ENCODE measurements at regions not wholly inside any gene's neighbourhood (a gene's known extent, or its start where the extent isn't known, plus 50 kb on each side); places are given as distances from the start of the nearest gene placed in this dataset.

GRCh38 chr1:221241157-221241556, 361.9 kb downstream of the HLX start (continued):
- TF ChIP-seq JDP2 (CRISPR knock-in tag; IDR thresholded peaks at IDR 0.05; ENCODE audit: borderline replicate concordance) (no peak), PHF8 (CRISPR knock-in tag; IDR thresholded peaks at IDR 0.05) (no peak), NPAS2 (CRISPR knock-in tag; IDR thresholded peaks at IDR 0.05; ENCODE audit: borderline replicate concordance) (no peak), EHMT2 (IDR thresholded peaks at IDR 0.05; ENCODE audit: borderline replicate concordance, low read depth, low read length) (no peak), PTBP1 (IDR thresholded peaks at IDR 0.05; ENCODE audit: low read depth, low read length, poor library complexity, severe bottlenecking) (no peak), YEATS2 (CRISPR knock-in tag; IDR thresholded peaks at IDR 0.05; ENCODE audit: borderline replicate concordance) (no peak), ZBTB38 (CRISPR knock-in tag; IDR thresholded peaks at IDR 0.05) (no peak), MED8 (CRISPR knock-in tag; IDR thresholded peaks at IDR 0.05; ENCODE audit: insufficient replicate concordance) (no peak), GMEB2 (CRISPR knock-in tag; IDR thresholded peaks at IDR 0.05; ENCODE audit: low read depth) (no peak), HDAC2 (CRISPR knock-in tag; IDR thresholded peaks at IDR 0.05) (no peak), HMGA1 (CRISPR knock-in tag; conservative IDR thresholded peaks at IDR 0.05) (no peak), ZNF253 (CRISPR knock-in tag; IDR thresholded peaks at IDR 0.05; ENCODE audit: borderline replicate concordance) (no peak)
- TF ChIP-seq, protein P1, sequence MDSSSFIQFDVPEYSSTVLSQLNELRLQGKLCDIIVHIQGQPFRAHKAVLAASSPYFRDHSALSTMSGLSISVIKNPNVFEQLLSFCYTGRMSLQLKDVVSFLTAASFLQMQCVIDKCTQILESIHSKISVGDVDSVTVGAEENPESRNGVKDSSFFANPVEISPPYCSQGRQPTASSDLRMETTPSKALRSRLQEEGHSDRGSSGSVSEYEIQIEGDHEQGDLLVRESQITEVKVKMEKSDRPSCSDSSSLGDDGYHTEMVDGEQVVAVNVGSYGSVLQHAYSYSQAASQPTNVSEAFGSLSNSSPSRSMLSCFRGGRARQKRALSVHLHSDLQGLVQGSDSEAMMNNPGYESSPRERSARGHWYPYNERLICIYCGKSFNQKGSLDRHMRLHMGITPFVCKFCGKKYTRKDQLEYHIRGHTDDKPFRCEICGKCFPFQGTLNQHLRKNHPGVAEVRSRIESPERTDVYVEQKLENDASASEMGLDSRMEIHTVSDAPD (CRISPR knock-in tag; IDR thresholded peaks at IDR 0.05) = no peak

Data from HepG2 (cell line).